ENCODE measurements at regions not wholly inside any gene's neighbourhood (a gene's known extent, or its start where the extent isn't known, plus 50 kb on each side); places are given as distances from the start of the nearest gene placed in this dataset.

GRCh38 chr3:103337179-103337845 is 902.5 kb downstream of the ZPLD1 start:
- DNase-seq, result no peak

GRCh38 chr3:103341078-103341606 is 906.3 kb downstream of the ZPLD1 start:
- no peak for DNase-seq

- no peak for DNase-seq
Measured at GRCh38 chr3:103342205-103342731, 907.5 kb downstream of the ZPLD1 start.

- no peak for DNase-seq
Measured at GRCh38 chr3:103349760-103350159, 914.9 kb downstream of the ZPLD1 start.

- DNase-seq, result no peak
Measured at GRCh38 chr3:103365467-103365866, 930.7 kb downstream of the ZPLD1 start.

- no peak for DNase-seq
Measured at GRCh38 chr3:103367481-103367880, 932.7 kb downstream of the ZPLD1 start.

- DNase-seq, result no peak
Measured at GRCh38 chr3:103371411-103371810, 936.6 kb downstream of the ZPLD1 start.

- no peak for DNase-seq
Measured at GRCh38 chr3:103372031-103372430, 937.2 kb downstream of the ZPLD1 start.

- no peak for DNase-seq
Measured at GRCh38 chr3:103380391-103380790, 945.6 kb downstream of the ZPLD1 start.

GRCh38 chr3:103381296-103382079 is 946.7 kb downstream of the ZPLD1 start:
- no peak for DNase-seq

GRCh38 chr3:103385961-103386656 is 951.3 kb downstream of the ZPLD1 start:
- DNase-seq, result no peak

GRCh38 chr3:103388214-103388613 is 953.4 kb downstream of the ZPLD1 start:
- no peak for DNase-seq

GRCh38 chr3:103389356-103389755 is 954.5 kb downstream of the ZPLD1 start:
- DNase-seq, result no peak

- DNase-seq, result no peak
Measured at GRCh38 chr3:103393395-103394186, 958.8 kb downstream of the ZPLD1 start.

GRCh38 chr3:103403191-103403590 is 968.4 kb downstream of the ZPLD1 start:
- no peak for DNase-seq

GRCh38 chr3:103406320-103406850 is 971.6 kb downstream of the ZPLD1 start:
- no peak for DNase-seq

- DNase-seq, result no peak
Measured at GRCh38 chr3:103410231-103410630, 975.4 kb downstream of the ZPLD1 start.

GRCh38 chr3:103421460-103421859 is 986.6 kb downstream of the ZPLD1 start:
- DNase-seq, result no peak

GRCh38 chr3:103437883-103438282 is 1003.1 kb downstream of the ZPLD1 start:
- DNase-seq, result no peak

- DNase-seq, result no peak
Measured at GRCh38 chr3:103440539-103441203, 1005.9 kb downstream of the ZPLD1 start.
